Astrocyte (in vitro differentiated cells and primary cell): ENCODE measurements at regions not wholly inside any gene's neighbourhood (a gene's known extent, or its start where the extent isn't known, plus 50 kb on each side); places are given as distances from the start of the nearest gene placed in this dataset.

Experiments used
- DNase-seq: peaks from one replicate; pipeline ENCODE4 v3.0.0-alpha.2; 2010; ENCODE audit warnings: low read depth
- FAIRE-seq: peaks from 2 replicates; lab custom pipeline; 2011; peaks lifted over from hg19 to GRCh38; lab: Jason Lieb, UNC
- H2AFZ ChIP-seq: 2 replicates; pipeline ENCODE4 v1.6.0; 2012; ENCODE audit warnings: low read depth, low read length, inconsistent platforms
- H3K27ac ChIP-seq: 2 replicates; pipeline ENCODE4 v1.5.1; 2011; ENCODE audit warnings: low read depth, low read length, inconsistent platforms
- H3K27me3 ChIP-seq: 2 replicates; pipeline ENCODE4 v1.6.0; 2011; ENCODE audit warnings: low read length, inconsistent platforms; ENCODE audit not compliant: insufficient read depth
- H3K36me3 ChIP-seq: 2 replicates; pipeline ENCODE4 v1.5.1; 2011; ENCODE audit warnings: low read length, inconsistent platforms; ENCODE audit not compliant: insufficient read depth
- H3K4me1 ChIP-seq: 2 replicates; pipeline ENCODE4 v1.5.1; 2011; ENCODE audit warnings: low read length, inconsistent platforms; ENCODE audit not compliant: insufficient read depth
- H3K4me2 ChIP-seq: 2 replicates; pipeline ENCODE4 v1.6.0; 2012; ENCODE audit warnings: low read length, inconsistent platforms
- H3K4me3 ChIP-seq: 2 replicates; pipeline ENCODE4 v1.5.1; 2011; ENCODE audit warnings: low read depth, mild to moderate bottlenecking, low read length, inconsistent platforms; ENCODE audit not compliant: insufficient read depth
- H3K79me2 ChIP-seq: 2 replicates; pipeline ENCODE4 v1.6.0; 2012; ENCODE audit warnings: mild to moderate bottlenecking, low read length, inconsistent platforms; ENCODE audit not compliant: insufficient read depth
- H3K9ac ChIP-seq: 2 replicates; pipeline ENCODE4 v1.6.0; 2012; ENCODE audit warnings: mild to moderate bottlenecking, low read length, inconsistent platforms
- H3K9me3 ChIP-seq: 2 replicates; pipeline ENCODE4 v1.5.1; 2012; ENCODE audit warnings: low read depth, mild to moderate bottlenecking, low read length, inconsistent platforms; ENCODE audit not compliant: insufficient read depth
- H4K20me1 ChIP-seq: 2 replicates; pipeline ENCODE4 v1.6.0; 2012; ENCODE audit warnings: low read length, inconsistent platforms; ENCODE audit not compliant: insufficient read depth
- H3K27ac Mint-ChIP-seq: one replicate; pipeline ENCODE4 v1.8.0; 2021; ENCODE audit warnings: mild to moderate bottlenecking, mixed read lengths; ENCODE audit not compliant: unreplicated experiment
- H3K27me3 Mint-ChIP-seq: one replicate; pipeline ENCODE4 v1.8.0; 2021; ENCODE audit warnings: low read depth, mixed read lengths; ENCODE audit not compliant: unreplicated experiment
- H3K36me3 Mint-ChIP-seq: one replicate; pipeline ENCODE4 v1.8.0; 2021; ENCODE audit warnings: low read depth, mixed read lengths; ENCODE audit not compliant: unreplicated experiment
- H3K4me1 Mint-ChIP-seq: one replicate; pipeline ENCODE4 v1.8.0; 2021; ENCODE audit warnings: low read depth, mixed read lengths; ENCODE audit not compliant: unreplicated experiment
- H3K4me3 Mint-ChIP-seq: one replicate; pipeline ENCODE4 v1.8.0; 2021; ENCODE audit warnings: mild to moderate bottlenecking, moderate library complexity, mixed read lengths; ENCODE audit not compliant: unreplicated experiment
- H3K9me3 Mint-ChIP-seq: one replicate; pipeline ENCODE4 v1.8.0; 2021; ENCODE audit warnings: mild to moderate bottlenecking, mixed read lengths; ENCODE audit not compliant: unreplicated experiment
- EZH2 ChIP-seq: IDR thresholded peaks from 2 replicates; pipeline ENCODE4 v1.6.1; 2012; ENCODE audit warnings: mild to moderate bottlenecking, low read length, inconsistent platforms; ENCODE audit not compliant: insufficient read depth
- TF ChIP-seq, protein P1 (sequence below): IDR thresholded peaks from 2 replicates; pipeline ENCODE4 v1.5.1; 2011; ENCODE audit warnings: low read depth, mild to moderate bottlenecking, inconsistent platforms, low read length, moderate library complexity; ENCODE audit not compliant: insufficient read depth

DNA sequence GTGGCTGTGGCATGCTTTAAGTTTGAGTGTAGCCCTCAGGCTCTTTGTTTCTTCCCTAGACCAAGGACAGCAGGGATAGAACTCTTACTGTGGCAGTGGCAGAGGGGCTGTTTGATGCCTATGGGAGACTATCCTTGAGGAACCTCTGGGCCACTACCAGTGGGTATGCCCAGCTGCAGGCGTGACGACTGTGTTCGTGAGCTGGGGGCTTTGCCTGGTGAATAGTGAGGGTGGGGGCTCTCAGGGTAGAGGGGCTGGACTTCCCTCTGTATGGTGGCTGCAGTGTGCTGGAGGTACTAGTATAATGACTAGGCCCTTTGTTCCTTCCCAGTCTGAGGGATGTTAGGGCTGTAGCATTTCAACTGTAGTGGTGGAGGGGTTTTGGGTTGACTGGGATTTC is 1242.0 kb downstream of the KHDRBS2 start:
- H3K4me2 ChIP-seq: no peak overlapping the region
- Mint-ChIP-seq H3K4me3 (no peak overlapping the region), H3K27ac (no peak overlapping the region), H3K4me1 (no peaks in the 10 kb centered on the region), H3K36me3 (no peaks in the 10 kb centered on the region), H3K9me3 (no peaks in the 10 kb centered on the region), H3K27me3 (no peaks in the 10 kb centered on the region)
- H3K36me3 ChIP-seq: no peaks in the 10 kb centered on the region
- H3K79me2 ChIP-seq: no peaks in the 10 kb centered on the region
- H3K27me3 ChIP-seq: no peaks in the 10 kb centered on the region
- FAIRE-seq (no peak), DNase-seq (no peak)
- no peak for TF ChIP-seq EZH2
- TF ChIP-seq, protein P1, sequence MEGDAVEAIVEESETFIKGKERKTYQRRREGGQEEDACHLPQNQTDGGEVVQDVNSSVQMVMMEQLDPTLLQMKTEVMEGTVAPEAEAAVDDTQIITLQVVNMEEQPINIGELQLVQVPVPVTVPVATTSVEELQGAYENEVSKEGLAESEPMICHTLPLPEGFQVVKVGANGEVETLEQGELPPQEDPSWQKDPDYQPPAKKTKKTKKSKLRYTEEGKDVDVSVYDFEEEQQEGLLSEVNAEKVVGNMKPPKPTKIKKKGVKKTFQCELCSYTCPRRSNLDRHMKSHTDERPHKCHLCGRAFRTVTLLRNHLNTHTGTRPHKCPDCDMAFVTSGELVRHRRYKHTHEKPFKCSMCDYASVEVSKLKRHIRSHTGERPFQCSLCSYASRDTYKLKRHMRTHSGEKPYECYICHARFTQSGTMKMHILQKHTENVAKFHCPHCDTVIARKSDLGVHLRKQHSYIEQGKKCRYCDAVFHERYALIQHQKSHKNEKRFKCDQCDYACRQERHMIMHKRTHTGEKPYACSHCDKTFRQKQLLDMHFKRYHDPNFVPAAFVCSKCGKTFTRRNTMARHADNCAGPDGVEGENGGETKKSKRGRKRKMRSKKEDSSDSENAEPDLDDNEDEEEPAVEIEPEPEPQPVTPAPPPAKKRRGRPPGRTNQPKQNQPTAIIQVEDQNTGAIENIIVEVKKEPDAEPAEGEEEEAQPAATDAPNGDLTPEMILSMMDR: no peak
- H3K4me3 ChIP-seq: no peak overlapping the region
- H3K4me1 ChIP-seq: no peaks in the 10 kb centered on the region
- no peak overlapping the region for H3K27ac ChIP-seq
- H2AFZ ChIP-seq: no peak overlapping the region
- no peaks in the 10 kb centered on the region for H4K20me1 ChIP-seq
- no peak overlapping the region for H3K9ac ChIP-seq
- H3K9me3 ChIP-seq: peaks cover 11% of the 10 kb centered on the region
